Smooth muscle cell (in vitro differentiated cells): ENCODE measurements at regions not wholly inside any gene's neighbourhood (a gene's known extent, or its start where the extent isn't known, plus 50 kb on each side); places are given as distances from the start of the nearest gene placed in this dataset.
A peak's percentile ranks its signal among the peaks of the same experiment; 100 is the strongest.

Source experiments
- DNase-seq: peaks from one replicate; lab custom pipeline; 2025; ENCODE audit not compliant: unreplicated experiment; lab: John Stamatoyannopoulos, UW
- H2AFZ ChIP-seq: fragments of 200-600 bp; sonication (generic); 2 replicates; pipeline ENCODE4 v1.6.0; 2016; ENCODE audit warnings: antibody characterized with exemption, low read depth, mild to moderate bottlenecking
- H3F3A ChIP-seq: fragments of 200-600 bp; sonication (generic); 2 replicates; pipeline ENCODE4 v1.6.0; 2017; ENCODE audit warnings: antibody characterized with exemption, low read depth
- H3K27ac ChIP-seq: fragments of 200-600 bp; sonication (generic); 2 replicates; pipeline ENCODE4 v1.5.1; 2016; ENCODE audit warnings: low read depth, mild to moderate bottlenecking
- H3K27me3 ChIP-seq: fragments of 200-600 bp; sonication (generic); 2 replicates; pipeline ENCODE4 v1.6.1; 2016; ENCODE audit warnings: low read depth, mild to moderate bottlenecking
- H3K36me3 ChIP-seq: fragments of 200-600 bp; sonication (generic); 2 replicates; pipeline ENCODE4 v1.5.1; 2016; ENCODE audit warnings: low read depth
- H3K4me1 ChIP-seq: fragments of 200-600 bp; sonication (generic); 2 replicates; pipeline ENCODE4 v1.5.1; 2016; ENCODE audit warnings: low read depth
- H3K4me2 ChIP-seq: fragments of 200-600 bp; sonication (generic); 2 replicates; pipeline ENCODE4 v1.6.0; 2016; ENCODE audit warnings: mild to moderate bottlenecking
- H3K4me3 ChIP-seq: fragments of 200-600 bp; sonication (generic); 2 replicates; pipeline ENCODE4 v1.5.1; 2016; ENCODE audit warnings: mild to moderate bottlenecking
- H3K79me2 ChIP-seq: fragments of 200-600 bp; sonication (generic); 2 replicates; pipeline ENCODE4 v1.6.0; 2016; ENCODE audit warnings: low read depth, mild to moderate bottlenecking
- H3K9ac ChIP-seq: fragments of 200-600 bp; sonication (generic); 2 replicates; pipeline ENCODE4 v1.6.0; 2016; ENCODE audit warnings: low read depth
- H3K9me3 ChIP-seq: fragments of 200-600 bp; sonication (generic); replicated peaks from 2 replicates; pipeline ENCODE4 v1.5.1; 2016; ENCODE audit warnings: low read depth
- H4K20me1 ChIP-seq: fragments of 200-600 bp; sonication (generic); 2 replicates; pipeline ENCODE4 v1.6.0; 2016; ENCODE audit warnings: low read depth
- CTCF ChIP-seq: fragments of 200-600 bp; sonication (generic); IDR thresholded peaks from 2 replicates; pipeline ENCODE4 v1.5.1; 2017; ENCODE audit warnings: borderline replicate concordance, mild to moderate bottlenecking, antibody characterized with exemption; ENCODE audit not compliant: insufficient read depth, poor library complexity, severe bottlenecking
- WGBS: methylation state at CpG from one replicate; pipeline ENCODE4 v1.1.7; 2016; ENCODE audit warnings: low lambda C conversion rate; 5-methylcytosine and 5-hydroxymethylcytosine counted together

- no peak overlapping the region for H3K4me2 ChIP-seq
- no peaks in the 10 kb centered on the region for H3K9me3 ChIP-seq
- H4K20me1 ChIP-seq, result no peaks in the 10 kb centered on the region
- H3K4me1 ChIP-seq, result peaks cover 9% of the 10 kb centered on the region
- no peak overlapping the region for H2AFZ ChIP-seq
- no peak overlapping the region for H3K4me3 ChIP-seq
- no peak overlapping the region for H3K27ac ChIP-seq
- no peak for DNase-seq
- H3K9ac ChIP-seq, result no peak overlapping the region
- WGBS, result 91% methylated on average over 4 of the region's 4 CpGs
- H3K27me3 ChIP-seq, result no peaks in the 10 kb centered on the region
- H3K79me2 ChIP-seq, result no peaks in the 10 kb centered on the region
- no peak for TF ChIP-seq CTCF
- H3F3A ChIP-seq, result peaks cover 5% of the 10 kb centered on the region
- no peaks in the 10 kb centered on the region for H3K36me3 ChIP-seq
Measured at GRCh38 chr2:203599509-203599908, 64.4 kb upstream of the RAPH1 start.

DNA sequence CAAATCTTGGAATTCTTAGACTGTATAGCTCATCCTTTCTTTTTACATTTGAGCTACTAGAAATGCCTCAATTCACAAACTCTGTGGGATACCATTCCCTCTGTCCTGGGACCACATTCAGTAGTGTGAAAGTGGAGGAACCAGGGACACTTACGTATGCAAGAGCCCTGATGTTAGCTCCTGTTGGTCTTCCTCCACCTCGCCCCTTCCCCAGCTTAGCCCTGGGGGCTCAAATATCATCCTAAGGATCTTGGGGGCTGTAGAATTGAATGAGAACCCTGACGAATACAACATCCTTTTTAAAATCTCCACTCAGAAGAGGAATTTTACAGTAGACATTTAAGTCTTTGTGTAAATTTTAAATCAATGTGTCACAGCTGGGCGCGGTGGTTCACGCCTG is 65.2 kb upstream of the RAPH1 start:
- H3K4me3 ChIP-seq, result no peak overlapping the region
- WGBS, result 76% methylated on average over 6 of the region's 6 CpGs
- no peak overlapping the region for H3K9ac ChIP-seq
- no peaks in the 10 kb centered on the region for H3K27me3 ChIP-seq
- DNase-seq, result no peak
- no peak overlapping the region for H3K27ac ChIP-seq
- H3K79me2 ChIP-seq, result no peaks in the 10 kb centered on the region
- H3F3A ChIP-seq, result peaks cover under 1% of the 10 kb centered on the region
- no peak for TF ChIP-seq CTCF
- no peaks in the 10 kb centered on the region for H3K9me3 ChIP-seq
- no peaks in the 10 kb centered on the region for H3K36me3 ChIP-seq
- H2AFZ ChIP-seq, result no peak overlapping the region
- peaks cover 1% of the 10 kb centered on the region for H3K4me1 ChIP-seq
- no peaks in the 10 kb centered on the region for H4K20me1 ChIP-seq
- H3K4me2 ChIP-seq, result no peak overlapping the region

DNA sequence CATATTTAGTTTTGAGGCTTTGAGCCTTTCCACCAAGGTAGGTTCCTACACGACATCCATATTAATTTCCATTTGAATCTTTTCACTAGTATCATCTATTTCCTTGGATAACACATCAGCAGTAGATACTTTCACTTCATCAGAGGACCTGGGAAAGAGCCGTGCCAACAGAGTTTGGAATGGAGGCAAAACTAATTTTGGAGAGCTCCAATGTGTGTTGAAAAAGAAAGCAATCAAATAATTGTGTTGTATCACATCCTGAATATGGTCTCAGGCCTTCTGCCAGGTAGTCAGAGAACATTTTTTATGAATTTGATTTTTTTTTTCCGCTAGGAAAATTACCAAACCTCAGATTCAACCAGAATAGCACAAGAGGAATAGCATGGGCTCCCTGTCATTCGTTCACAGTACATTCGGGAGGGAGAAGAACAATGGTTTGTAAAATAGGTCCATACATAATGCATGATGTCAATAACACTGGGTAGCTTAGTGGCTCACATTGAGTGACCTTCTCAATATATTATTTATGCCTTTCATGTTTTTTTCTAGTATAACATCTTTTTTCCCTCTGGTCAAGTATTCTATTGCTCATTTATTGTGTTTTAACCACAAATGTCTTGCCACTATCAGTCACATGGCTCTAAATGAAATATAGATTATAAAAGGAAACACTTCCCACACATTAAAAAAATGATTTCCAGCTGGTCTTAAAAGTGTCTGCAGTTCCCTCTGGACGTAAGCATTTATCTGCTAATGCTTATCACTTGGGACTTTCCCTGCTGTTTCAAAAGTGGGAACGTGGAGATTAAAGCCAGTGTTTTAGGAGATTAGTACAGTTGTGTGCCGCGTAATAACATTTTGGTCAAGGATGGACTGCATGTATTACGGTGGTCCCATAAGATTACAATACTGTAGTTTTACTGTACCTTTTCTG is 68.6 kb upstream of the RAPH1 start:
- no peak overlapping the region for H3K27ac ChIP-seq
- H3F3A ChIP-seq, result no peaks in the 10 kb centered on the region
- H3K27me3 ChIP-seq, result no peaks in the 10 kb centered on the region
- 57% methylated on average over 10 of the region's 10 CpGs for WGBS
- H3K36me3 ChIP-seq, result no peaks in the 10 kb centered on the region
- no peaks in the 10 kb centered on the region for H3K79me2 ChIP-seq
- H3K4me1 ChIP-seq, result no peaks in the 10 kb centered on the region
- no peaks in the 10 kb centered on the region for H4K20me1 ChIP-seq
- H3K4me2 ChIP-seq, result peak overlapping the region; percentile 31
- DNase-seq, result no peak
- H3K9me3 ChIP-seq, result no peaks in the 10 kb centered on the region
- no peak for TF ChIP-seq CTCF
- H3K4me3 ChIP-seq, result no peak overlapping the region
- no peak overlapping the region for H3K9ac ChIP-seq
- H2AFZ ChIP-seq, result no peak overlapping the region

DNA sequence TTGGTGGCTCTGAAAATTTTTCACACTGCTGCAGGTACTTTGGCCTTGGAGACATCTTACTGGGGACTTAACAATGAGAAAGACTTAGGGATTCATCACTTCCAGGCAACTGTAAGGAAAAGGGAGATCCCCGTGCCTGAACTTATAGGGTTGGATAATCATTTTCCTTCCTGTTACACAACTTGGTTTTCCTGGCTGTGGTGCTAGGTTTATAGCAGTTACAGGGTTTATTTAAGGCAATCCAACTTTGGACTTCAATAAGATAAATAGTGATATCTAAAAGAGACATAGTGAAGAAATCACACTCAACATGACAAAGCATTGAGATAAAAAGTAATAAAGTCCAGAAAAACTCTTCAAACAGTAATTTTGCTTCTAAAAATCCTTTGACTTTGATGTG is 70.2 kb upstream of the RAPH1 start:
- no peak for TF ChIP-seq CTCF
- H3K27ac ChIP-seq, result no peak overlapping the region
- H2AFZ ChIP-seq, result no peak overlapping the region
- 35% methylated on average over 1 of the region's 1 CpG for WGBS
- H3K4me2 ChIP-seq, result no peak overlapping the region
- H3K4me3 ChIP-seq, result no peak overlapping the region
- H3F3A ChIP-seq, result no peaks in the 10 kb centered on the region
- H3K27me3 ChIP-seq, result no peaks in the 10 kb centered on the region
- no peak for DNase-seq
- no peaks in the 10 kb centered on the region for H3K4me1 ChIP-seq
- H3K79me2 ChIP-seq, result no peaks in the 10 kb centered on the region
- H3K36me3 ChIP-seq, result no peaks in the 10 kb centered on the region
- H3K9ac ChIP-seq, result no peak overlapping the region
- H3K9me3 ChIP-seq, result no peaks in the 10 kb centered on the region
- H4K20me1 ChIP-seq, result no peaks in the 10 kb centered on the region
